OCI-LY1 (cell line): ENCODE measurements at regions not wholly inside any gene's neighbourhood (a gene's known extent, or its start where the extent isn't known, plus 50 kb on each side); places are given as distances from the start of the nearest gene placed in this dataset.

Source experiments
- H2AFZ ChIP-seq: fragments of 200-600 bp; sonication (generic), shearing (Covaris generic); 2 replicates; pipeline ENCODE4 v1.6.0; 2014; ENCODE audit warnings: antibody characterized with exemption, mild to moderate bottlenecking, low read length
- H3F3A ChIP-seq: fragments of 200-600 bp; sonication (generic), shearing (Covaris generic); 2 replicates; pipeline ENCODE4 v1.6.0; 2014; ENCODE audit warnings: mild to moderate bottlenecking, antibody characterized with exemption, low read length, moderate library complexity; ENCODE audit not compliant: insufficient read depth
- H3K27ac ChIP-seq: fragments of 200-600 bp; sonication (generic); 2 replicates; pipeline ENCODE4 v1.5.1; 2014; ENCODE audit warnings: low read length, mixed run types, mild to moderate bottlenecking, low read depth; ENCODE audit not compliant: poor library complexity, severe bottlenecking
- H3K27me3 ChIP-seq: fragments of 200-600 bp; sonication (generic); 2 replicates; pipeline ENCODE4 v1.6.0; 2014; ENCODE audit warnings: antibody characterized with exemption, mild to moderate bottlenecking, low read length, moderate library complexity; ENCODE audit not compliant: insufficient read depth
- H3K36me3 ChIP-seq: fragments of 200-600 bp; sonication (generic); 2 replicates; pipeline ENCODE4 v1.6.1; 2014; ENCODE audit warnings: mild to moderate bottlenecking, antibody characterized with exemption, low read length, moderate library complexity, mixed read lengths; ENCODE audit not compliant: insufficient read depth
- H3K4me1 ChIP-seq: fragments of 200-600 bp; sonication (generic); 2 replicates; pipeline ENCODE4 v1.5.1; 2014; ENCODE audit warnings: mild to moderate bottlenecking, low read length, moderate library complexity; ENCODE audit not compliant: insufficient read depth, severe bottlenecking
- H3K4me2 ChIP-seq: fragments of 200-600 bp; sonication (generic), shearing (Covaris generic); 2 replicates; pipeline ENCODE4 v1.6.1; 2014; ENCODE audit warnings: low read length
- H3K4me3 ChIP-seq: fragments of 200-600 bp; sonication (generic); 2 replicates; pipeline ENCODE4 v1.5.1; 2014; ENCODE audit warnings: low read length, low read depth, mild to moderate bottlenecking, mixed read lengths; ENCODE audit not compliant: poor library complexity, severe bottlenecking
- H3K79me2 ChIP-seq: fragments of 200-600 bp; shearing (Covaris generic); 2 replicates; pipeline ENCODE4 v1.6.1; 2016; ENCODE audit warnings: mixed run types, low read length, mixed read lengths; ENCODE audit not compliant: insufficient read depth
- H3K9ac ChIP-seq: fragments of 200-600 bp; sonication (generic), shearing (Covaris generic); 2 replicates; pipeline ENCODE4 v1.6.1; 2014; ENCODE audit warnings: mild to moderate bottlenecking, low read length, mixed read lengths
- H3K9me2 ChIP-seq: fragments of 200-600 bp; sonication (generic), shearing (Covaris generic); 2 replicates; pipeline ENCODE4 v1.6.1; 2014; ENCODE audit warnings: low read depth, mild to moderate bottlenecking, low read length, mixed read lengths
- H3K9me3 ChIP-seq: fragments of 200-600 bp; shearing (Covaris generic); 2 replicates; pipeline ENCODE4 v1.6.1; 2014; ENCODE audit warnings: low read length, mixed read lengths
- H4K20me1 ChIP-seq: fragments of 200-600 bp; sonication (generic), shearing (Covaris generic); 2 replicates; pipeline ENCODE4 v1.6.0; 2016; ENCODE audit warnings: mild to moderate bottlenecking, low read length; ENCODE audit not compliant: insufficient read depth
- EZH2 ChIP-seq: fragments of 200-600 bp; sonication (generic), shearing (Covaris generic); IDR thresholded peaks from 2 replicates; pipeline ENCODE4 v1.8.0; 2017; ENCODE audit warnings: borderline replicate concordance, mixed run types, mild to moderate bottlenecking, antibody characterized with exemption, low read length, moderate library complexity, mixed read lengths
- TF ChIP-seq, protein P1 (sequence below): fragments of 200-600 bp; sonication (generic), shearing (Covaris generic); IDR thresholded peaks from 2 replicates; pipeline ENCODE4 v1.5.1; 2017; ENCODE audit warnings: mild to moderate bottlenecking, antibody characterized with exemption, low read length, moderate library complexity, mixed read lengths

DNA sequence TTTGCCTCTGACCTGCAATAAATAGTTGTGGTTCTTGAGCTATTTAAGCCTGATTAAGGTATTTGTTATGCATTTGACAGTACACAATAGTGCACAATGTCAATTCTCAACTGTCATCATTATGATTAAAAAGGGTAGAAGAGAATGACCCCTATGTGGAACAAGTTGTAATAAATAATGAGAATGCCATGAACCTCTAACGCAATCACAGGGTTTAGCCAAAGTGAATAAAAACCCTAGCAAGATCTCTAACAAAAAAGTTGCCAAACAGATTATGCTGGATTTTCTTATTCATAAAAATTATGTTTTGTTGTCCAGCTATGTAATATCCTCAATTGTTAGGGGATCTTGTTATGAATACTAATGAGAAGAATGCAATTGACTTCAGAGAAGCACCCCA is 387.4 kb downstream of the GPAT3 start:
- Histone ChIP-seq H3K9ac (no peak overlapping the region), H3K4me2 (no peak overlapping the region), H4K20me1 (no peaks in the 10 kb centered on the region), H3K36me3 (no peaks in the 10 kb centered on the region), H3K4me3 (no peak overlapping the region), H3K4me1 (no peaks in the 10 kb centered on the region), H2AFZ (no peak overlapping the region), H3F3A (no peaks in the 10 kb centered on the region), H3K27ac (no peak overlapping the region), H3K79me2 (no peaks in the 10 kb centered on the region), H3K9me2 (no peaks in the 10 kb centered on the region), H3K27me3 (no peaks in the 10 kb centered on the region), H3K9me3 (no peaks in the 10 kb centered on the region)
- TF ChIP-seq, protein P1, sequence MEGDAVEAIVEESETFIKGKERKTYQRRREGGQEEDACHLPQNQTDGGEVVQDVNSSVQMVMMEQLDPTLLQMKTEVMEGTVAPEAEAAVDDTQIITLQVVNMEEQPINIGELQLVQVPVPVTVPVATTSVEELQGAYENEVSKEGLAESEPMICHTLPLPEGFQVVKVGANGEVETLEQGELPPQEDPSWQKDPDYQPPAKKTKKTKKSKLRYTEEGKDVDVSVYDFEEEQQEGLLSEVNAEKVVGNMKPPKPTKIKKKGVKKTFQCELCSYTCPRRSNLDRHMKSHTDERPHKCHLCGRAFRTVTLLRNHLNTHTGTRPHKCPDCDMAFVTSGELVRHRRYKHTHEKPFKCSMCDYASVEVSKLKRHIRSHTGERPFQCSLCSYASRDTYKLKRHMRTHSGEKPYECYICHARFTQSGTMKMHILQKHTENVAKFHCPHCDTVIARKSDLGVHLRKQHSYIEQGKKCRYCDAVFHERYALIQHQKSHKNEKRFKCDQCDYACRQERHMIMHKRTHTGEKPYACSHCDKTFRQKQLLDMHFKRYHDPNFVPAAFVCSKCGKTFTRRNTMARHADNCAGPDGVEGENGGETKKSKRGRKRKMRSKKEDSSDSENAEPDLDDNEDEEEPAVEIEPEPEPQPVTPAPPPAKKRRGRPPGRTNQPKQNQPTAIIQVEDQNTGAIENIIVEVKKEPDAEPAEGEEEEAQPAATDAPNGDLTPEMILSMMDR = no peak

DNA sequence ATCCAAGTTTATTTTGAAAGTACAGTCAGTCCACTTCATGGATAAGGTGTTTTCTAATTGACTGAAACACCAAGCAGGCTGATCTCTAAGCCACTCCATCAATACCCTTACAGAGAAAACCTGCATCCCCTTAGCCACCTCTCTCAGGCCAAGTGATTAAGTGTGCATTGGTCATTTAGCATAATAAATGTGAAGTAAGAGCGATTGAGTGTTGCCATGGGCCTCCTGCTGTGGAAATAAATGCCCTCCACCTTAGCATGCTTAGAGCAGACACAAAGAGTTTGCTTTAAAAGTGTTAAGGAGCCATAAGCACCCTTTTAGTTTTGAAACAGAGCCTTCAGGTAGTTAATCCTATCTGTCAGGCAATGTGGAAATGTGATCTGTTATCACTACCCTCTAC is 386.5 kb downstream of the GPAT3 start:
- no peak overlapping the region for H3K27ac ChIP-seq
- no peaks in the 10 kb centered on the region for H4K20me1 ChIP-seq
- TF ChIP-seq, protein P1 = no peak
- no peak for TF ChIP-seq EZH2
- H3K79me2 ChIP-seq = no peaks in the 10 kb centered on the region
- H3K9me3 ChIP-seq = no peaks in the 10 kb centered on the region
- H3K4me3 ChIP-seq = no peak overlapping the region
- H3K9ac ChIP-seq = no peak overlapping the region
- no peaks in the 10 kb centered on the region for H3F3A ChIP-seq
- no peaks in the 10 kb centered on the region for H3K9me2 ChIP-seq
- no peaks in the 10 kb centered on the region for H3K27me3 ChIP-seq
- H2AFZ ChIP-seq = no peak overlapping the region
- H3K4me1 ChIP-seq = no peaks in the 10 kb centered on the region
- no peaks in the 10 kb centered on the region for H3K36me3 ChIP-seq
- no peak overlapping the region for H3K4me2 ChIP-seq

DNA sequence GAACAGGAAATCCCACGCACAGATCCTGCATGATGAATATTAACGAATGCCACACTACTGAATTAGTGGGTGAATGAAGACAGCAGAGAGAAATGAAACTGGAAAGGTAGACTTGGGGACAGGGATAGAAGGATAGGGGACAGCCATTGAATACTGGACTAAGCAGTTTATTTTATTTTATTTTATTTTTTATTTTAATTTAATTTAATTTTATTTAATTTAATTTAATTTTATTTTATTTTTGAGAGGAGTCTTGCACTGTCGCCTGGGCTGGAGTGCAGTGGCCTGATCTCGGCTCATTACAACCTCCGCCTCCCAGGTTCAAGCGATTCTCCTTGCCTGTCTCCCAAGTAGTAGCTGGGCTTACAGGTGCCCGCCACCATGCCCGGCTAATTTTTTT is 385.2 kb downstream of the GPAT3 start:
- H3K4me1 ChIP-seq = no peaks in the 10 kb centered on the region
- no peaks in the 10 kb centered on the region for H3F3A ChIP-seq
- H3K9me3 ChIP-seq = no peaks in the 10 kb centered on the region
- no peak overlapping the region for H3K4me2 ChIP-seq
- H3K27me3 ChIP-seq = no peaks in the 10 kb centered on the region
- H3K79me2 ChIP-seq = no peaks in the 10 kb centered on the region
- H3K9ac ChIP-seq = no peak overlapping the region
- no peak overlapping the region for H2AFZ ChIP-seq
- H4K20me1 ChIP-seq = no peaks in the 10 kb centered on the region
- no peak overlapping the region for H3K4me3 ChIP-seq
- H3K27ac ChIP-seq = no peak overlapping the region
- no peak for TF ChIP-seq EZH2
- TF ChIP-seq, protein P1 = no peak
- H3K9me2 ChIP-seq = no peaks in the 10 kb centered on the region
- H3K36me3 ChIP-seq = no peaks in the 10 kb centered on the region
